SH-SY5Y (cell line): ENCODE measurements at regions not wholly inside any gene's neighbourhood (a gene's known extent, or its start where the extent isn't known, plus 50 kb on each side); places are given as distances from the start of the nearest gene placed in this dataset.

Experiments used
- GATA2 ChIP-seq: IDR thresholded peaks from 2 replicates; pipeline ENCODE4 v1.6.1; 2011; ENCODE audit warnings: mild to moderate bottlenecking, low read depth, low read length
- GATA3 ChIP-seq: IDR thresholded peaks from 2 replicates; pipeline ENCODE4 v1.6.1; 2011; ENCODE audit warnings: low read depth, mild to moderate bottlenecking, low read length, moderate library complexity

GRCh38 chr5:116663081-116663480 is 88.5 kb upstream of the SEMA6A start:
- TF ChIP-seq GATA3 = no peak
- no peak for TF ChIP-seq GATA2
